HG02943 (cell line): ENCODE measurements at regions not wholly inside any gene's neighbourhood (a gene's known extent, or its start where the extent isn't known, plus 50 kb on each side); places are given as distances from the start of the nearest gene placed in this dataset.
"Not testable (repeated sequence)": the region's sequence is repeated elsewhere in the genome, so short reads cannot be mapped to it uniquely, and the experiment has no call there.

Source experiments
- ATAC-seq: cut with Tn5 transposase; IDR thresholded peaks from one replicate; pipeline ENCODE4 v1.9.1; 2021; ENCODE audit warnings: mild to moderate bottlenecking, low read depth, moderate library complexity; ENCODE audit not compliant: unreplicated experiment

DNA sequence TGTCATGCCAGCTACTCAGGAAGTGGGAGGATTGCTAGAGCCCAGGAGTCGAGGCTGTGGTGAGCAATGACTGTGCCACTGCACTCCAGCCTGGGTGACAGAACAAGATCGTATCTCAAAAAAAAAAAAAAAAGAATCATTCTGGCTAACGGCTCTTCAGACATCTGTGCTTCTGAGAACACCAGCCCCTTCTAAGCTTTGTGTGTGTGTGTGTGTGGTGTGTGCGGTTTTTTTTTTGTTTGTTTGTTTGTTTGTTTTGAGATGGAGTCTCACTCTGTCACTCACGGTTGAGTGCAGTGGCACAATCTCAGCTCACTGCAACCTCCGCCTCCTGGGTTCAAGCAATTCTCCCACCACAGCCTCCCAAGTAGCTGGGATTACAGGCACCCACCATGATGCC, 79.4 kb upstream of the DRD5 start:
- not testable (repeated sequence) for ATAC-seq

DNA sequence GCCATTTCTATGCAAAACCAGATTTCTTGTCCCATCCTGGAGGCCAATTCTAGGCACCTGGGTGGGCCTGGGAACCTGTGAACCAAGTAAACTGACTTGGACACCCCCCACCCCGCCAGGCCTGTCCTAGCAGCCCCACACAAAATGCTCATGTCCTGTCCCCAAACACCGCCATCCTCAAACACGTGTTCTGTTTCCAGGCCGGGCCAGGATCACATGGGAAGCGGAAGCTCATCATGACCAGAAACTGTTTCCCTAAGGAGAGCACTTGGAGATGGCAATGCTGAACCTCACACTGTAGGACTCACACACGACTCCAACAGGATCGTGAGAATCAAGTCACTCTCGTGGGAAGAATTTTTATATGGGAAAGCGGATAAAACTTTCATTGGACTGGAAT, 78.7 kb upstream of the DRD5 start:
- not testable (repeated sequence) for ATAC-seq

DNA sequence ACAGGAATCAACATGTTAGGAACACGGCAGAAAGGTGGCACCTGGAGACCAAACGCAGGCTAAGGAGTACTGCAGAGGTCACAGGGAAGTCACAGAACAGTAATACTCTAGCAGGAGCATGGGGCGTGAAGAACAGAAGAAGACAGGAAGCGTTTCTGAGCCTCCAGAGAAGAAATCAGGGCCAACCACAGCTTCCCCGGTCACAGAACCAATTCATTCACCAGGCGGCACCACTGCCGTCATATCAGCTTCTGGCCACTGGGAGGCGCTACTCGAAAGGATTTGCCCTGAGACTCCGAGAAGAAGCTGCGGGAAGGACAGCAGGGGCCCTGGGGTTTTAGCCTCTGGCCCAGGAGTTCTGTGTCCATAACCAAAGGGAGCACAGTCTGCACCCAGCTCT, 78.0 kb upstream of the DRD5 start:
- no peak for ATAC-seq

DNA sequence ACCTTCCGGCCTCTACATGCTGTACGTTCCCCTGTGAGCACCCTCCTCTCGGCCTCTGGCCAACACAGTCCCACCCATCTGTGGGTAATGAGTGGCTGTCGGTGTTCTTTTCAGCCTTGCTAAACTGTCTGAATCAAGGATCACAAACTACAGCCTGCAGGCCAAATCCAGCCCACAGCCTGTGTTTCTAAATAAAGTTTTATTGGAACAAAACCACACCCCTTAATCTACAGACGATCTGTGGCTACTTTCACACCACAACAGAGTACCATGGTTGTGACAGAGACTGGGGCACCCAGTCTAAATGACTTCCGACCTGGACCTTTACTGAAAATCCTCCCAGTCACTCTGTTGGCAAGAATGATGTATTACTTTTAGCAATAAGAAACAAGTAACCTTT, 77.3 kb upstream of the DRD5 start:
- not testable (repeated sequence) for ATAC-seq

DNA sequence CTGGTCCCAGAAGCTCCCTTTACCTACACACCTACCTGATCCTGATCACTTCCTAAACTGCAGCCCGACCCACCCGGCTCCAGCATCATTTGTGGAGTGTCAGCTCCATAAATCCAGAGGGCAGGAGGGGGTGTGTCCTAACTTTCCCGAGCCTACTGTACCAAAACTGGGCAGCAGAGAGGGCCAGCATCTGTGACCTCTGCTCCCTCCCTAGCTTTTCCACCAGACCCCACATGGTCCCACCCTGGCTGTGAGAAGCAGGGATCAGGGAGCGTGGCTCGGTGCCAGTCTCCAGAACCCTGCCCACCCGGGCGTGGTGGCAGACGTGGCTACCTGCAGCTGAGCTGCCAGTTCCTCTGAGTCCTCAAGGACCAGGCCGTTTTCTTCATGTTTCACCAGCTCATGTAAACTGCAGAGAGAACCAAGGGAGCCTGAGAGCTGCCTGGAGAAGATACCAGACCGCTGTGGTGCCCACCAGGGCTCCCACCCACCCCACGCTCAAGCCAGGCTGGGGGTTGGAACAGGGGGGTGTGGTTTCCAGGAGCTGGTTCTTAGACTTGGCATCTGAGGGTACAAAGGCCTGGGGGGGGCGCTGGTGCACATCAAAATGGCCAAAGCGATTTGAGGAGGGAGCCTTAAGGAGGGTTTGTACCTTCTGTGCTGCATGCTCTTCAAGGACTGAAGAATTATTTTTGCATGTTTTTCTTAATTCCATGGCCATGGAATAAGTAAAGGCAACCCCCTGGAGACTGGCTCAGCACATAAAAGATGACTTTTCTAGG, 76.7 kb upstream of the DRD5 start:
- ATAC-seq = no peak

DNA sequence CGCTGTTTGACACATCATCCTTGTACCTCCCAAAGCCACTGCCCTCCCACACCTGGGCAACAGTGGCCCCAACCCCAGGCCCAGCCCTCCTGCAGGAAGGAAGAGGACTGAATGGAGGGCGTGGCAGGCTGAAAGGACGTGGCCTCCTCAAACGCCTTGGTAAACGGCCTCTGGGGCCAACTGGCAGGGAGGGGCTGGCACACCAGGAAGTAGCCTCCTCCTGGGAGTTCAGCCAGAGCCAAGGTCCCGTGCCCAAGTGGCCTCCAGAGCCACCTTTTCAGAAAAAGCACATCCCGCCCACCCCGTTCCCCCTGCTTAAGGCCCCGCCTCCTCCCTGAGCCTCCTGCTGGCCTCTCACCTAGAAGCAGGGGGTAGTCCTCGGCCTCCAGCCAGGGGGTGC, 74.2 kb upstream of the DRD5 start:
- ATAC-seq = not testable (repeated sequence)

DNA sequence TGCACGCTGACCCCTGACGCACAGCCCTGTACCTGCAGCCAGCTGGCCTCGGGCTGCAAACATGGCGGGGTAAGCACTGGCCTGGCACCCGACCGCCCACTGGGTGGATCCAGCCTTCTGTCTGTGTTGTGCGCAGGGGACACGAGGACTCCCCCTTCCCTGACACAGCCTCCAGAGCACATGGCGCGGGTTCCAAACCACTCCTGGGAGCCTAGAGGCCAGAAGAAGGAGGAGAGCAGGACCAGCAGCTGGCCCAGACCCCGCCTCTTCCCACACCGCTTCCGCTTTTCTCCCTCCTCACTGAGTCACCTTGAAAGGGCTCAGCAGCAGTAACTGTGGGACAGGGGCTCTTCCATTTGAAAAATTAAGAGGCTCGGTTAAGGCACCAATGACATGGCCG, 73.5 kb upstream of the DRD5 start:
- ATAC-seq = not testable (repeated sequence)

DNA sequence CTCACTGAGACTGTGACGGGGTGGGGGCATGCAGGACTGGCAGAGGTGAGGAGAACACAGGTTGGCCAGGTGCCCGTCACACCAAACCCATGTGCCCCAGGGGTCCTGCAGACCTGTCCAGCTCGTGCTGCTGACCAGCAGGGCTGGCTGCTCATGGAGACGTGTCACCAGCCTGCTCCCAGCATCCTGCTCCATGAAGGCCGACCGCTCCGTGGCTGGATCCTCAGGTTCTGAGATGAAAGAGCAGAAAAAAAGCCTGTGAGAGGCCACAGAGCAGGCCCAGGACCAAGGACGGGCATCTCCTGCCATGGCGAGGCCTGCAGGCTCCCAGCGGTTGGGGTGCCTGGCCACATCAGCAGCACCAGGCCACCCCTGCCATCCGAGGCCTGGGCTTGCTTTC, 71.7 kb upstream of the DRD5 start:
- no peak for ATAC-seq

DNA sequence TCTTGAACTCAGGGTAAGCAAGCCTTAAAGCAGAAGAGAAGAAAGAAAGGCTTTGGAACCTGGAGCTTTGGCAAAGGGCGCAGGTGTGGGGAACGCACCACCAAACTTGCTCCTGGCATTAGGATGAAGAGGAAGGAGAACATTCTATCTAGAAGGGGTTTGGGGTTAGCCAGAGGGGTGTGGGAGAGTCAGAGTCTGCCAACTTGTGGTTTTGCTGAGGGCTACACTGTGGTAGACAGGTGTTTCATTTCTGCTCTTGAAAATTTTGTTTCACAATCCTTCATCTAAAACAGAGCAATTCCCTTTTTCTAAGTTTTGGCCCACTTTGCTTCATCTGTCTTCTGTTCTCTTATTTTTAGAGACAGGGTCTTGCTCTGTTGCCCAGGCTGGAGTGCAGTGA, 66.2 kb upstream of the DRD5 start:
- not testable (repeated sequence) for ATAC-seq

DNA sequence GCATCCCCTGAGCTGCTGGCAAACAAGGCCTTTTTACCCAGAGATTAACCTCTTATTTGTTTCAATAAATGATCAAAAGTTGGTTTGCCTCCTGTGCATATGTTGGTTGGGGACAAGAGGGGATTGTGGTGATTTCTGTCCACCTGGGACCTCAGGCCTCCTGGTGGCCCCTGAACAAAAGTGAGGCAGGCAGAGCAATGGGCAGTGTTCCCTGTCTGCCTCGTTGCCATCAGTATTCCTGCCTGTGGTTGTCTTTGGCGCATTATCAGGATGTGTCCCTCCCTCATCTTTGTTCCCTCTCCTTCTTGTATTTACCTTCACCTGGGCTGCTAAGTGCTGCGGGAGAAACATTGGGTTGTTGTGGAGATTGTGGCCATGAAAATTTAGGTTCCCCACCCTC, 65.3 kb upstream of the DRD5 start:
- ATAC-seq = no peak

DNA sequence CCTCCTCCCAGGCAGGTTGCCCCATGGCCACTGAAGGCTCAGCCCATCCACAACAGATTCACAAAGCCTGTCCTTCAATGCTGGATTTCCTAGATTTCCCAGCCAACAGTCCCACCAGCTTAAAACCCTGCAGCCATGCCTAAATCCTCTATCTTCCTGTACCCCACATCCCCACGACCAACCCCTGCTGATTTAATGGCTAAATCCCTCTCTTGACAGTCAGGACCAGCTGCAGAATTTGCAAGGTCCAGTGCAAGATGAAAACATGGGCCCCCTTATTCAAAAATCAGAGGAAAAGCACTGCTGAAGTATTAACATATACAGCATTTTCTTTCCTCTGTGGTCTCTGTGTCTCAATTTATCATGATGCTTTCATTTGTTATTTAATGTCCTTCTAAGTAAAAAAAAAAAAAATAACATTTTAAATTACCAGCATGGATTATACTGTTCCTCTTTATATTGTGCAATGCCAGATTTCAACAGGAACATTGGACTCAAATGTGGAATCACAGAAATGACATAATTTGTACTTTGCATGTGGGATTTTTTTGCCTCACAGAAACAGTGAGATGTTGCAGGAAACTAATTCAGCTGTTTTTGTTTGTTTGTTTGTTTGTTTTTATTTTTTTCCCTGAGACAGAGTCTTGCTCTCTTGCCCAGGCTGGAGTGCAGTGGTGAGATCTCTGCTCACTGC, 63.0 kb upstream of the DRD5 start:
- ATAC-seq = not testable (repeated sequence)

DNA sequence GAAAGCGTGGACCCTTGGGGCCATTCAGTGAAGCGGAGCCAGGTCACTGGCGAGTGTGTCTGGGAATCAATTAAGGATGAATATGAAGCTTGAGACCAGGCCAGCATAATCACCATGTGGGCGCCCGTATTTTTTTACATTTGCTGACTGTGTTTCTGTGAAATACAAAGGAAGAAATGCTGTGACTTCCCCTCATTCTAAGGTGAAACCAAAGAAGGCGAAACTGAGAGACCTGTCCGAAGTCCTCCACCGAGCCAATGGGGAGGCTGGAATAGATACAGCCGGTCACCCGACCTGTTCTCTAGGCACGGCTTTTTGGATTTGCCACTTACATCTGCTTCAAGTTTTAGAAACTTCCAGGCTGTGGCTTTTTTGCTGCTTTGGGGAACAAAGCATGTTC, 59.3 kb upstream of the DRD5 start:
- not testable (repeated sequence) for ATAC-seq
